CD4-positive, alpha-beta T cell treated with Interleukin-4 for 1 hour (primary cell): ENCODE measurements at regions not wholly inside any gene's neighbourhood (a gene's known extent, or its start where the extent isn't known, plus 50 kb on each side); places are given as distances from the start of the nearest gene placed in this dataset.

ENCODE experiments used
- DNase-seq, 2 donors: peaks; one replicate each; pipeline ENCODE4 v3.0.0-alpha.2; 2020 to 2022

GRCh38 chr1:80827666-80828065, 973.1 kb upstream of the ADGRL2 start:
- DNase-seq = no peak

DNA sequence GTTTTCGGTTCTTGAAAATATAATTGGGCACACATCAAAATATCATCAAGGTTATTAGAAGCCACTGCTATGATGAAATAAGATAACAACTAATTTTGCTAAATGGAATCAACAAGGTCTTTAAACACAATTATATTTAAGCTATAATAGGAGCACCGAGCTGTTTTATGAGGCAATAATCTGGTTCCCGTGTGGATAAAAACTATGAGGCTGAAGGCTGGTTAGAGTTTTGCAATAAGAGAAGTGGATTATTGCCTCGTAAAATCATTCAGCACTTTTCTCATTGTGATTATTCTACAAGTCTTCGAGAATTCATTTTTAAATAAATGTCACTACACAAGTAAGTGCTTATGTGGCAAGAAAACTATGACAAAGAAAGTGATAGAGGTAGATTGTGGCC, 975.7 kb upstream of the ADGRL2 start:
- no peak for DNase-seq

GRCh38 chr1:80818211-80818610, 982.5 kb upstream of the ADGRL2 start:
- DNase-seq = no peak

DNA sequence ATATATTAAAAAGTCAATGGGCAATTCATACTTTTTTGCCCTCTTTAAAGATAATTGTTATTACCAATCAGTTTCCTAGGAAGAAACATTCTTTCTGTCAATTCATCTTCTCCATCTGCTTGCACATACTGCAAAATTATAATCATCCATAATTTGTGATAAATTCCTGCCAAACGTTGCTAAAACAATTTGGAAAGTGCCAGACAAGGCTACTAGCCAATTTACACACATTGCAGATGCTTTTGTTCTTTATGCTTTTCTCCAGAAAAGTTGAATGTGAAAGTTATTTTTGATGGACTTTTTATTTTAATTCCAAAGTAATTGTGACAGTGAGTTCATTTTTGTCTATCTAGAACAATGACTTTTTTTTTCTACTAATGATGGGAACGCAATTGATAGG, 992.8 kb upstream of the ADGRL2 start:
- DNase-seq = no peak

DNA sequence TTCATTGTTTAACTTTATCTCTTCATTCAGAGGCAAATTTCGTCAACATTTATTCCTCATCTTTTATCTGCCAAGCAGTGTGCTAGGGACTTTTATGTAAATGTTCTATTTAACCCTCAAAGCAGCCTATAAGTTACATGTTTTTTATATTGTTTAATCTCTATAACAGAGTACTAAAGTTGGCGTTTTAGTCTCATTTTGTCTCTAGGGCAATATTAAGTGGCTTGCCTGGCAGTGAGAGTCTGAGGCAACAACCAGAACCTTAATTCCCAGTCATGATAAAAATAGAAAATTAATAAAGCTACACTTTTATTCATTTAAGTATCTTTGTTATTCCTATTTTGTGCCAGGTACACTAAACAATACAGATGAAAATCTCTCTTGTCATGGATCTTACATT, 994.3 kb upstream of the ADGRL2 start:
- no peak for DNase-seq

DNA sequence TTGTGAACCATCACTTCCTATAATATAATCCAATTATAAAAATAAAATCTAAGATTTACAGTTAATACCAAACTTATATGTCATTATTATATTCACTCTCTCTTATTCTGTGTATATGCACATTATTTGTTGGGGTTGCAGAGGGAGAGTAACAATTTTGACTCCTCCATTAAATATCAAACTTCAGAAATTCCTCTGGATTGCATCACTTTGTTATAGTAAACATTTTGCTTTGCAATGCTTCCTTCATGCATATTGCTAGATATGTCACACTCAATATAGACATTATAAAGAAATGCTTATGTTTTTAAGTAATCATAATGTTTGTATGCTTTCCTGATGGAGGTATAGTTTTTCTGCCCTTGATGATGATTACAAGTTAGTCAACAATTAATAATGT, 999.0 kb upstream of the ADGRL2 start:
- DNase-seq = no peak

GRCh38 chr1:80799457-80799856, 1001.3 kb upstream of the ADGRL2 start:
- no peak for DNase-seq

- no peak for DNase-seq
Measured at GRCh38 chr1:80779275-80779674, 1021.5 kb upstream of the ADGRL2 start.

- DNase-seq = no peak
Measured at GRCh38 chr1:80778094-80778840, 1022.5 kb upstream of the ADGRL2 start.

GRCh38 chr1:80776266-80776665, 1024.5 kb upstream of the ADGRL2 start:
- no peak for DNase-seq

- DNase-seq = no peak
Measured at GRCh38 chr1:80769208-80769750, 1031.5 kb upstream of the ADGRL2 start.

- DNase-seq = no peak
Measured at GRCh38 chr1:80767711-80768110, 1033.0 kb upstream of the ADGRL2 start.

- no peak for DNase-seq
Measured at GRCh38 chr1:80759354-80759753, 1041.4 kb upstream of the ADGRL2 start.

- DNase-seq = no peak
Measured at GRCh38 chr1:80755944-80756343, 1044.8 kb upstream of the ADGRL2 start.

DNA sequence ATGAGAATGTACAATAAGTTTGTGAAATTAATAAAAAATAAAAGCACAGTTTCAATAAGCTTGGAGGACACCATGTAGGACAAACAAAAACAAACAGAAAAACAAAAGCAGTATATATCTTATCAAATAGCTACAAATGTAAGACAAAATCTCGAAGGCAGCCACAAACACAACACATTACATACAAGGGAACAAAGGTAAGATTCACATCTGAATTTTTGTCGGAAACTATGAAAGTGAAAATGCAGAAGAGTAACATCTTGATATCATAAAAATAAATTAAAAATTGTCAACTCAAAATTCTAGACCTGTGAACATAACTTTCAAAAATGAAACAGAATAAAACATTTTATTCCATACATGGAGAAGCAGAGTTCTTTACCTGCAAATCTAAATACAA, 1049.5 kb upstream of the ADGRL2 start:
- DNase-seq = no peak

- DNase-seq = no peak
Measured at GRCh38 chr1:80731241-80731894, 1069.4 kb upstream of the ADGRL2 start.

GRCh38 chr1:80722611-80723010, 1078.1 kb upstream of the ADGRL2 start:
- no peak for DNase-seq

DNA sequence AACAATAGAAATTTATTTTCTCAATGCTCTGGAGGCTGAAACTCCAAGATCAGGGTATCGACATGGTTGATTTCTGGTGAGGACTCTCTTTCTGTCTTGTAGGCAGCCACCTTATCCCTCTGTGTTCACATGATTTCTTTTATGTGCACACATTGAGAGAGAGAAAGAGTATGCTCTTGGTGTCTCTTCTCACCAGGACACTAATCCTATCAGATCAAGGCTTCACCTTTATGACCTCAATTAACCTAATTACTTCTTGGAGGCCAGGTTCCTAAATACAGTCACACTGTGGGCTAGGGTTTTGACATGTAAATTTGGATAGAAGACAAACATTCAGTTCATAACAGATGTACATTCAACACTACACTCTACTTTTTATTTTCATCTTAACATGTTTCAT, 1094.2 kb upstream of the ADGRL2 start:
- DNase-seq = no peak

DNA sequence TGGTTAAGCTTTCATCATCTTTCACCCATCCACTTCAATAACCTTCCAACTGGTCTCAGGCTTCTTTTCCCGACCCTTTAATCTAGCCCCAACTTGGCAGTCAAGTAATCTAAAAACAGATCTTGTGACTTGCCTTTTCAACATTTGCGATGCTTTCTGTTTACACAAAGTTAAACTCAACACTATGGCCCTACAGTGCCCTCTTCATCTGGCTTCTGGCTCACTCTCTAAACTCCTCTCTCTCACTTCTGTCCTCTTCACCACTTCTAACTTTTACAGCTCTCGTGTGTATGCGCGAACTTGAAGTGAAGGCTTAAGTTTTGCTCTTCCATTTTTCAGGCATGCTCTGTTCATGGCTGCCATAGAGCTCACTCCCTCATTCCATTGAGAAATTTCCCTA, 1122.3 kb upstream of the ADGRL2 start:
- DNase-seq = no peak

DNA sequence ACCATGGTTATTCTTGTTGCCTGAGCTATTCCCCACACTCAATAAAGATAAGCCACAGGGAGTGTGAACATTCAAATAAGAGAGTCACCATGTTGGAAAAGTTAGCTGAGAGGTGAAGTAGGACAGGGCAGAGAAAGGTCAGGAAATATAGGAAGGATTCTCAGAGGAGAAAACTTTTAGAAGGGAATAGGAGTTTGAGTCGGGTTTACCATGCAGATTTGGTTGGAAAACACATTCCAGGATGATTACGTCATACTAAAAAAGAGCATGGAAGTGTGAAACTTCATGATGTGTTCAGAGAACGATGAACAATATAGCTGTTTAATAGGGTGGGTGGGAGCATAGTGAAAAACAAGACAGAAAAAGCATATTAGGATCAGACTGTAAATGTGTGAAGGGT, 1125.3 kb upstream of the ADGRL2 start:
- no peak for DNase-seq

- no peak for DNase-seq
Measured at GRCh38 chr1:80673935-80674597, 1126.7 kb upstream of the ADGRL2 start.

DNA sequence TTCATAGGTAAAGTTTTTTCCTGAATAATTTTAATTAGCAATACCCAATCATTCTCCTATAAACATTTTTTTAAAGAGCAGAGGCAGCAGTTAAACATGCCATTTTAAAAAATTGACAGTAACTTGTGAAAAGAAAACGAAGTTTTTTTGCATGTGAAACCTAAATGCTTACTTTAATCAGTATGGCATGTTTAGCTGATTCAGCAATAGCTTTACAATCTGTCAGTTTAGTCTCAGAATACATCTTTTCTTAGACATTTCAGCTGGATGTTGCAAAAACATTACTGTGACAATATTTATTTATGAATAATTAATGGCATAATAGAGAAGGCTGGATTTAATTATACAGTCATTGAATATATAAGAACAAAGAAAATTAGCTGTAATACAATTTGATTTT, 1132.4 kb upstream of the ADGRL2 start:
- DNase-seq = no peak

- DNase-seq = no peak
Measured at GRCh38 chr1:80666073-80666472, 1134.7 kb upstream of the ADGRL2 start.

DNA sequence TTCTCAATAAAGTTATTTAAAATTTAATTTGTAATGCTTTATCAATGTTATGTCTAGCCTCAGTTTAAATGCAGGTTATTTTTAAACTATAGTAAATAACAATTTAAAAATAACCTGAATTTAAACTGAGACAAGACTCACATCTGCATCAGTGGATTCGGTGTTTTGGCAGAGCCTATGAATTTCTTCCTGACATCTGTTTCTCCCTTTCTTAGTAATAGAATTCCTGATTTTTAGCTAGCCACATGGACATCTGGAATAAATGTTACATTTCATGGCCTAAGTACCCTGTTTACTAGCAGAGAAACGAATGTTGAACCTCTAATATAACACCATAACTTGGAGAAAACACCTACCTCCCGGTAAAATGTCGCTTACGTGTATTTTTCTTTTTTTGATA, 1141.6 kb upstream of the ADGRL2 start:
- no peak for DNase-seq
